HG02623 (cell line): ENCODE measurements at regions not wholly inside any gene's neighbourhood (a gene's known extent, or its start where the extent isn't known, plus 50 kb on each side); places are given as distances from the start of the nearest gene placed in this dataset.
"Not testable (repeated sequence)": the region's sequence is repeated elsewhere in the genome, so short reads cannot be mapped to it uniquely, and the experiment has no call there.

ENCODE experiments used
- ATAC-seq: cut with Tn5 transposase; IDR thresholded peaks from one replicate; pipeline ENCODE4 v1.9.1; 2021; ENCODE audit warnings: moderate library complexity; ENCODE audit not compliant: unreplicated experiment

- no peak for ATAC-seq
These were observed 308.3 kb downstream of the NR2F2 start for GRCh38 chr15:96638793-96639192.

GRCh38 chr15:96645796-96646195, 315.3 kb downstream of the NR2F2 start:
- no peak for ATAC-seq

- ATAC-seq, result no peak
These were observed 318.4 kb downstream of the NR2F2 start for GRCh38 chr15:96648866-96649265.

GRCh38 chr15:96657096-96657495, 326.6 kb downstream of the NR2F2 start:
- ATAC-seq, result no peak

- ATAC-seq, result not testable (repeated sequence)
These were observed 336.5 kb downstream of the NR2F2 start for GRCh38 chr15:96666979-96667378.

- no peak for ATAC-seq
These were observed 339.9 kb downstream of the NR2F2 start for GRCh38 chr15:96670389-96670788.

- no peak for ATAC-seq
These were observed 342.1 kb downstream of the NR2F2 start for GRCh38 chr15:96672629-96673028.

- ATAC-seq, result no peak
These were observed 347.9 kb downstream of the NR2F2 start for GRCh38 chr15:96678386-96678785.

GRCh38 chr15:96687388-96688107, 357.0 kb downstream of the NR2F2 start:
- ATAC-seq, result no peak

- ATAC-seq, result no peak
These were observed 360.2 kb downstream of the NR2F2 start for GRCh38 chr15:96690733-96691132.

GRCh38 chr15:96692826-96693225, 362.3 kb downstream of the NR2F2 start:
- ATAC-seq, result no peak

GRCh38 chr15:96693515-96693914, 363.0 kb downstream of the NR2F2 start:
- ATAC-seq, result no peak

- ATAC-seq, result no peak
These were observed 363.6 kb downstream of the NR2F2 start for GRCh38 chr15:96693990-96694517.

- ATAC-seq, result no peak
These were observed 364.9 kb downstream of the NR2F2 start for GRCh38 chr15:96695426-96695825.

GRCh38 chr15:96699871-96700401, 369.4 kb downstream of the NR2F2 start:
- ATAC-seq, result no peak

- no peak for ATAC-seq
These were observed 370.1 kb downstream of the NR2F2 start for GRCh38 chr15:96700555-96700954.

GRCh38 chr15:96701443-96701842, 370.9 kb downstream of the NR2F2 start:
- no peak for ATAC-seq

GRCh38 chr15:96701877-96702276, 371.4 kb downstream of the NR2F2 start:
- ATAC-seq, result no peak

GRCh38 chr15:96702589-96702988, 372.1 kb downstream of the NR2F2 start:
- no peak for ATAC-seq

GRCh38 chr15:96703091-96703490, 372.6 kb downstream of the NR2F2 start:
- no peak for ATAC-seq

- no peak for ATAC-seq
These were observed 373.5 kb downstream of the NR2F2 start for GRCh38 chr15:96703794-96704550.

- no peak for ATAC-seq
These were observed 385.6 kb downstream of the NR2F2 start for GRCh38 chr15:96716075-96716474.
